NCI-H748 (cell line): ENCODE measurements at regions not wholly inside any gene's neighbourhood (a gene's known extent, or its start where the extent isn't known, plus 50 kb on each side); places are given as distances from the start of the nearest gene placed in this dataset.
A peak's percentile ranks its signal among the peaks of the same experiment; 100 is the strongest.
"Not testable (repeated sequence)": the region's sequence is repeated elsewhere in the genome, so short reads cannot be mapped to it uniquely, and the experiment has no call there.

Experiments
- DNase-seq: peaks from one replicate; lab custom pipeline; 2025; ENCODE audit not compliant: unreplicated experiment; lab: John Stamatoyannopoulos, UW

DNA sequence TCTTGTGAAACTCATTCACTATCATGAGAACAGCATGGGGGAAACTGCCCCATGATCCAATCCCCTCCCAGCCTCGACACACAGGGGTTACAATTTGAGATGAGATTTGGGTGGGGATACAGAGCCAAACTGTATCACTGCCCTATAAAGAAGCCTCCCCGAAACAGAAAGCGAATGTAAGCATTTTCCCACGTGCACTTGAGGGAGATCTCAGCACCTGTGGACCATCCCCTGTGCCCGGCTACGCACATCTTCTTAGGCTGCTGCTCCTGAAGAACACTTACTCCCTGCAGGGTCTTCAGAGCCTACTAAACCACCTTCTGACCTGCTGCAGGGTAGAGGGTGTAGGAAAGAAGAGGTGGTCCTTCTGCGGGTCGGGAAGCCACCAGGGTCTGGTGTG, 410.2 kb upstream of the IRX2 start:
- DNase-seq: no peak

DNA sequence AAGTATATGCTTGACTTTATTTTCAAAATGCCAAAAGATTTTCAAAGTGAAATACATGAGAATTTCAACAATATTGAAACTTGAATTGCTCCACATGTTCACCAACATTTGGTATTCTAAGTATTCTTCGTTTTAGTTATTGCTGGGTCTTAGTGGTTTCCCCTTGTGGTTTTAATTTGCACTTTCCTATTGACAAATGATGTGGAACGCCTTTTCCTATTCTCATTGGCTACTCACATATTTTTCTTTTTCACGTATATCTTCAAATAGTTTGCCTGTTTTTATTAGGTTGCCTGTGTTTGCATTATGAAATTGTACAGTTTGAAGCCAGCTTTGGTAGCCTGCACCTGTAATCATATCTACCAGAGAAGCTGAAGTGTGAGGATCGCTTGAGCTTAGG, 405.7 kb upstream of the IRX2 start:
- DNase-seq: no peak

DNA sequence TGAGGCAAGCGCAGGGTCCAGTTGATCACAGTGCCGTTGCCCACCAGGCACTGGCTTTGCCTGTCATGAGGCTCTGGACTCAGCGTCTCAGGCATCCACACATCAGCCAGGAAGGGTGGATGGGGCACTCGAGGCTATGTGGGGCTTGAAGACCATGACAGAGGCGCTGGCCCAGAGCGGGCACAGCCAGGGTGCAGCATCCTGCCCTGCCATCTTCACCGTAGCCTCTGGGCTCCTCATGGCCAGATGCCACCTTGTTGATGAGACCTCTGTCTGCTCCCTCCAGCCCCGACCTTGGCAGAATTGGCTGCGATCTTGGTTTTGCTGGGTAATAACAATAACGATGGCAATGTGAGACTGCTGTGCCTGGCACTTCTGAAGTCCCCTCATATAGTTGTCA, 404.2 kb upstream of the IRX2 start:
- DNase-seq: no peak

DNA sequence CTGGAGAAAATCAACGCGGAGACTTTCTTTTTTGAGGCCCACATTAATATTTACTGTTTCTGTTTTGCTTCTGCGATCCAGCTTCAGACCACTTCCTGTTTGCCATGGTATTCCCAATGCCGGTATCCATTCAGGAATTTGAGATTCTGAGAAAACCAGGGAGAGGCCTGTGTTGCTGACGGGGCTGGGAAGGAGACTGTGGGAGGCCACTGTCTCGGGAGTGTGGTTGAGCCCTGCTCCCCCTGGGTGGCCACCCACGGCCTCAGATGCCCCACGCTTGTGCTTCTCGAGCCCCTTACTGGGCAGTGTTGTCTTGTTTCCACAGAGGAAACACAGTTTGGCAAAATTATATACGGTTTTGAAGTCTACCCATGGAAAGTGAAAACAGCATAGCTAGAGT, 403.6 kb upstream of the IRX2 start:
- DNase-seq: no peak

DNA sequence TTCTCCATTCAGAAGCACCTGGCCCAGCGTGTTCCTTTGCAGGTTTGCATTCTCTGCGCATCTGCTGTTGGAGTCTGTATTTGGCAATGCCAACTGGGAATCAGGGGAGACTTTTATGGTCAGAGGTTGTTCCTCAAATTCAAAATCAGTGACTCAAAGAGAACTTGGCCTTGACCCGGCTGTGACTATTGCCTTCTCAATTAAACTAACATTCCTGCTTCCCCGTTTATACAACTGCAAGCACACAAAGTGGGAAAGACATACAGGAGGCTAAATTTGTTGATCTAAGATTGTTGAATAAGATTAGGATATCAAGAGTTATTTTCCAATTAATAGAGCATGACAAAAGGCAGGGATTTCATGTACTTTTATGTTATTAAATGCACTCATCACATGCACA, 402.4 kb upstream of the IRX2 start:
- no peak for DNase-seq

- DNase-seq: peak; percentile 52
Observed at GRCh38 chr5:3153226-3153858, 401.9 kb upstream of the IRX2 start.

DNA sequence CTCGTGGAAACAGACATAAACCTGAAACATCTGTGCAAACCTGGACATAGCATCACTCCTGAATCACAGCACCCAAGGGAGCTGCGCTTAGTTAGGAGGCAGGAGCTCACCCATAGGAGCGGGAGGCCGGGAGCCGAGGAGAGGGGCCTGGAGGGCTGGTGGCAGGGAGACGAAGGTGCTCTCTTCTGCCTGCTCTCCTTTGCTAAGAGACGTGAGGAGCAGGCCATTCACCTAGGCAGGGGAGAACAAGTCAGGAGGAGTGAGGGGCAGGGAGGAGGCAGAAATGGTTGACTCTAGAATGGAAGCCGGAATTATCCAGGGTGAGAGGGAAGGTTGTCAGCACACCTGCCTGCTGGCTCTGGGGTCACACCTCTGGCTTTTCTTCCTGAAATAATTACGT, 398.4 kb upstream of the IRX2 start:
- DNase-seq: no peak

DNA sequence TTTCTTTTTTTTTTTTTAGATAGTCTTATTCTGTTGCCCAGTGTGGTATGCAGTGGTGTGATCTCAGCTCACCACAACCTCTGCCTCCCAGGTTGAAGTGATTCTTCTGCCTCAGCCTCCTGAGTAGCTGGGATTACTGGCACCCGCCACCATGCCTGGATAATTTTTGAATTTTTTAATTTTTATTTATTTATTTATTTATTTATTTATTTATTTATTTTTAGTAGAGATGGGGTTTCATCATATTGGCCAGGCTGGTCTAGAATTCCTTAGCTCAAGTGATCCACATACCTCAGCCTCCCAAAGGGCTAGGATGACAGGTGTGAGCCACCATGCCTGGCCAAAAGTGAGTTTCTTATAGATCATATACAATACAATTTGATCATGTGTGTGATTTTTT, 395.9 kb upstream of the IRX2 start:
- not testable (repeated sequence) for DNase-seq

GRCh38 chr5:3145641-3146040, 394.2 kb upstream of the IRX2 start:
- DNase-seq: no peak

DNA sequence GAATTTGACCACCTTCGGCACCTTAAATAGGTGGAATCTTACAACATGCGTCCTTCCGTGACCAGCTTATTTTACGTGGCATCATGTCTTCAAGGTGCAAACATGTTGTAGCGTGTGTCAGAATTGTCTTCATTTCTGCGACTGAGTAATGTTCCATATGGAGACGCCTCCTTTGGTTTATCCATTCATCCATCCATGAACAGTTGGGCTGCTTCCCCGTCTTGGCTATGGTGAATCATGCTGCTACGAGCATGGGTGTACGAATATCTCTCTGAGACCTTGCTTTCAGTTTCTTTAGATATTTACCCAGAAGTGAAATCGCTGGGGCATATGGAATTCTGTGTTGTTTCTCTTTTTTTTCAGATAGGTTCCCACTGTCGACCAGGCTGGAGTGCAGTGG, 391.9 kb upstream of the IRX2 start:
- DNase-seq: no peak

DNA sequence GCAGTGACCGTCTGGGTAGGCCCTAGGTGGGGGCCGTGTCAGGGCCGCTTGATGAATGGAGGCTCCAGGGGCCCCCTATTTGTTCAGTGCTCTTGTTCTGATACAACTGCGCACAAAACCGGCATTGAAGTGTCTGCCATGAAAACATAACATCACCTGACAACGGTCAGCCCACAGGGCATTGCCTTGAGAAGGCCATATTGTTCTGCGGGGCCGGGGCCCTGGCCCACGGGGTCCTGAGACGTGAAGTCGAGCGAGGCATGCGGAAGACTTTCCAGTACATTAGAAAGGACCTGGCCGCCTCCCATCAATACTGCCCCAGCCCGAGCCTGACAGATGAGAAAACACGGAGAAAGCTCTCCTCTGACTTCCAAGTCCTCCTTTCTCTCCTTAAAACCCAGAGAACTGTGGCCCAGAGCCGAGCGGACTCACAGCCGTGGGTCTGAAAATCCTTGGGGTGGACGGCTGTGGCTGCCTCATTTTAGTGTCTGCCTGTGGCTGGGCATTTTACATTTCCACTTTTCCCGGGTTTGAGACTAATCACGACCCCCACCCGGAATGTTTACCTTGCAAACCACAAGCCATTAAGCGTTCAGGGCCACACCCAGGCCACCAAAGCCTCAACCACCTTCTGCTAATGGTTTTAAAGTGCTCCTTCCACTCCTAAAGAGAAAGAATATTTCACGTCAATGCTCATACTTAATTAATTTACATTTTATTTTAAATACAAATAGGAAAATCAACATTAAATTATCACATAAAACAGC, 391.0 kb upstream of the IRX2 start:
- DNase-seq: peak; percentile 90

DNA sequence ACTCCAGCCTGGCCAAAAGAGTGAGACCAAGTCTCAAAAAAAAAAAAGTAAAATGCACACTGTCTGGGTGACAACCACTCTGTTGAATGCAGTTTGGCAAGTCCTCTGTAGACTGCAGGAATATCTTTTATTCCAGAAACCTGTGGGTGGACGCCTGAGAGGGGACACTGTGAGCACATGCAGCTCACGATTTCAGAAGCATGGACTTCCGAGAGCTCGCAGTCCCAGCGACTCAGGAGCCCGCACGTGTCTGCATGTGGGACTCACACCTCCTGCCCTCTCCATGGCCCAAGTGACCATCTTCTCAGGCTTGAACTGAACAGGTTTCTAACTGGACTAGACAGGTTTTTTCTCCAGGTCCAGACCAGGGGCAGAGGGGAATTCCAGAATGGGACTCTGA, 388.6 kb upstream of the IRX2 start:
- DNase-seq: no peak

DNA sequence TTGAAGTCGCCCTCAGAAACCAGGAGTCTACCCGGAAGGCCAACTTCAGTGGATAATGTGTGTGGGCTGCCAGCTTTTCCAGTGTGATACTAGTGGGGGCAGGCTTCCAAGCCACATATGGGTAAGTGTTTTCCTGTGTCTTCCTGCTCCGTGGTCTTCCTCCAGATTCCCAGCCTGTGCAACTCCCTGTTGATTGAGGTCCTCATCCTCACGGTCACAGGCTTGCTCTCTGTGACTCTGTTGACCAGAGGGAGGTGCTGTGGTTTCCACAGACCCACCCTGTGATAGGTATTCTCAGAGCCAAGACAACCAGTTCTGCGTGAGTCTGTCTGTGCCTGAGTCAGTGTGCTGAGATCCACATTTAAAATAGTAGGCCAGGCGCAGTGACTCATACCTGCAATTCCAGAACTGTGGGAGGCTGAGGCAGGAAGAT, 388.0 kb upstream of the IRX2 start:
- peak; percentile 33 for DNase-seq

DNA sequence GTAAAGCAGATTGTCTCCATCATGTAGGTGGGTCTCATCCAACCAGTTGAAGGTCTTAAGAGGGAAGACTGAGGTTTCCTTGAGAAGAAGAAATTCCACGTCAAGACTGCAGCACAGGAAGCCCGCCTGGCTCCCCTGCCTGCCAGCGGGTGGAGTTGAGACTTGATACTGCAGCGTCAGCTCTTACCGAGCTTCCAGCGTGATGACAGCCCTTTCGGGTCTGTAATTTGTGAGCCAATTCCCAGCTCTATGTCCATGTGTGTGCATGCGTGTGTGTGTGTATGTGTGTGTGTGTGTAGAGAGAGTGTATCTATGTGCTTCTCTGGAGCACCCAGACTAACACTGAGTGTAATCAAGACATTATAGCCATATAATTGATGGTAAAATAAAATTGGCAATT, 379.7 kb upstream of the IRX2 start:
- no peak for DNase-seq

- DNase-seq: no peak
Observed at GRCh38 chr5:3129252-3129651, 377.8 kb upstream of the IRX2 start.

GRCh38 chr5:3127423-3127911, 376.0 kb upstream of the IRX2 start:
- no peak for DNase-seq

DNA sequence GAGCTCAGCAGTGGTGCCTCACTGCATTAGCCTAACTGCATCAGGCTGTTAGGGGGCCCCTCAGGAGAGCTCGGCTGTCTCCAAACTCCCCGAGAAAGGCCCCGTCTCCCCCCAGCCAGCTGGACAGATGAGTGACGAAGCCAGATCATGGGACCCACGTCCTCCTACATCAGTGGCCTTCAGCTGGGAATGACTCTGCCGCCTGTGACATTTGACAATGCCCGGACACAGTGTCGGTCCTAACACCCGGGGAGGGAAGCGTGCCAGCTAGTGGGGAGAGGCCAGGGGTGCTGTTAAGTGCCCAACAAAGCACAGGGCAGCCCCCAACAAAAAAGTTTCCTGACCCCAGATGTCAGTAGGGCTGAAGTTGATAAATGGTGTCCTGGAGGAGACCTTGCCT, 375.2 kb upstream of the IRX2 start:
- no peak for DNase-seq

- DNase-seq: no peak
Observed at GRCh38 chr5:3124410-3124809, 372.9 kb upstream of the IRX2 start.

GRCh38 chr5:3123763-3124157, 372.3 kb upstream of the IRX2 start:
- DNase-seq: no peak

DNA sequence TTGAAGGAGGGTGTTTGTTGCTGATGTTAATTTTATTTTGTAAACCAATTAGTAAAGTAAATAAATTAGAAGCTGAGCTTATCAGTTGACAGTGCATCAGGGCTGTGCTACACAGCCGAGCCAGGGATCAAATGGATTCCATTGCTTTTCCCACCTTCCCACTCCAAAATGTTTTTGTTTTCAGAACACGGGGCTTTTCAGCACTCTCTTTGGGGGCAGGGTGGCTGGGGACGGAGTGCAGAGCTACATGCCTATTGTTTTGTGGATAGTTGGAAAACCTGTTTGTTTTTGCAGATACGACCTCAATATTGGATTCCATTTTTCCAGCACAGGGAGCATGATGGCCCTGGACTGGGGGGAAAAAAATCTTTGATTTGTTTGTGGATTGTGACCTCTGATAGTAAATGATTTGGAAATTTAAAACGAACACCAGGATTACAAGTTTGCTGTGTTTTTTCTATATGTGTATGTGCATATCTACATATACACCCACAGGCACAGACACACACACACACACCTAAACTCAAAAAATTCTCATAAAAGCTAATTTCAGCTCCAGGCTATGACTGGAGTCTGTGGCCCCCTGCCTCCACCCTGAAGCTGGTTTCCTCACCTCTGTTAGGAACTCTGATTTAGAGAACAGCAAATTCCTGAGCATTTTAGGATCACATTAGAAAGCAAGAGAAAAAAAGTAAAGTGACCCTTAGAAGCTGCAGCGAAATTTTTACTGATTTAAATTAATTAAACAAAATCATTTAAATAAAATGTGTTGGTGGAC, 371.7 kb upstream of the IRX2 start:
- DNase-seq: peak; percentile 42

GRCh38 chr5:3122216-3122615, 370.7 kb upstream of the IRX2 start:
- no peak for DNase-seq

GRCh38 chr5:3121813-3122212, 370.3 kb upstream of the IRX2 start:
- no peak for DNase-seq
